Activated T-helper 17 cell treated with anti-CD3 and anti-CD28 coated beads, Interleukin-2, amount 50 U/mL, for 72 hours (primary cell): ENCODE measurements at regions not wholly inside any gene's neighbourhood (a gene's known extent, or its start where the extent isn't known, plus 50 kb on each side); places are given as distances from the start of the nearest gene placed in this dataset.
"Not testable (repeated sequence)": the region's sequence is repeated elsewhere in the genome, so short reads cannot be mapped to it uniquely, and the experiment has no call there.

ENCODE experiments used
- ATAC-seq: fragments of 150-1000 bp; cut with Tn5 transposase; replicated peaks from 2 replicates; pipeline ENCODE4 v1.10.0; 2021; ENCODE audit warnings: mild to moderate bottlenecking, moderate library complexity
- H3K27ac Mint-ChIP-seq: one replicate; pipeline ENCODE4 v1.8.0; 2022; ENCODE audit warnings: mixed read lengths
- H3K27me3 Mint-ChIP-seq: one replicate; pipeline ENCODE4 v1.8.0; 2022; ENCODE audit warnings: mixed read lengths
- H3K36me3 Mint-ChIP-seq: one replicate; pipeline ENCODE4 v1.8.0; 2022; ENCODE audit warnings: low read depth, mild to moderate bottlenecking, mixed read lengths
- H3K4me1 Mint-ChIP-seq: one replicate; pipeline ENCODE4 v1.8.0; 2022; ENCODE audit warnings: mixed read lengths
- H3K4me3 Mint-ChIP-seq: one replicate; pipeline ENCODE4 v1.8.0; 2022; ENCODE audit warnings: mild to moderate bottlenecking, mixed read lengths
- H3K9me3 Mint-ChIP-seq: one replicate; pipeline ENCODE4 v1.8.0; 2022; ENCODE audit warnings: mixed read lengths

DNA sequence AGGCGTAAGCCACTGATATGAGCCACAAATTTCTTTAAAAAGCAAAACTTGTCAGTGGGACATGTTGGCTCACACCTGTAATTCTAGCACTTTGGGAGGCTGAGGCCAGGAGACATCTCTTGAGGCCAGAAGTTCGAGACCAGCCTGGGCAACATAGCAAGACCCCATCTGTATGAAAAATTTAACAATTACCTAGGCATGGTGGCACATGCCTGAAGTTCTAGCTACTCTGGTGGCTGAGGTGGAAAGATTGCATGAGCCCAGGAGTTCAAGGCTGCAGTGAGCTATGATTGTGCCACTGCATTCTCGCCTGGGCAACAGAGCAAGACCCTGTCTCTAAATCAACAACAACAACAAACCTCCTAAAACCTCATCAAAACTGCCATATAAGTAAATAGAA, 147.6 kb upstream of the BARHL2 start:
- H3K9me3 Mint-ChIP-seq, result no peaks in the 10 kb centered on the region
- no peak overlapping the region for H3K27ac Mint-ChIP-seq
- H3K27me3 Mint-ChIP-seq, result no peaks in the 10 kb centered on the region
- H3K4me1 Mint-ChIP-seq, result no peaks in the 10 kb centered on the region
- H3K4me3 Mint-ChIP-seq, result no peak overlapping the region
- H3K36me3 Mint-ChIP-seq, result no peaks in the 10 kb centered on the region
- no peak for ATAC-seq

DNA sequence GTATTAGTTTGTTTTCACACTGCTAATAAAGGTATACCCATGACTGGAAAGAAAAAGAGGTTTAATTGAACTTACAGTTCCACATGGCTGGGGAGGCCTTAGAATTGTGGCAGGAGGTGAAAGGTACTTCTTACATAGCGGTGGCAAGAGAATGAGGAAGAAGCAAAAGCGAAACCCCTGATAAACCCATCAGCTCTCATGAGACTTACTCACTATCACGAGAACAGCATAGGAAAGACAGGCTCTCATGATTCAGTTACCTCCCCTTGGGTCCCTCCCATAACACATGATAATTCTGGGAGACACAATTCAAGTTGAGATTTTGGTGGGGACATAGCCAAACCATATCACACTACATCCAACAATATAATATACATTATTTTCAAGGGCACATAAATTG, 145.7 kb upstream of the BARHL2 start:
- Mint-ChIP-seq H3K4me1 (no peaks in the 10 kb centered on the region), H3K27me3 (peaks cover 3% of the 10 kb centered on the region), H3K4me3 (no peak overlapping the region), H3K36me3 (no peaks in the 10 kb centered on the region), H3K27ac (no peak overlapping the region), H3K9me3 (no peaks in the 10 kb centered on the region)
- no peak for ATAC-seq

DNA sequence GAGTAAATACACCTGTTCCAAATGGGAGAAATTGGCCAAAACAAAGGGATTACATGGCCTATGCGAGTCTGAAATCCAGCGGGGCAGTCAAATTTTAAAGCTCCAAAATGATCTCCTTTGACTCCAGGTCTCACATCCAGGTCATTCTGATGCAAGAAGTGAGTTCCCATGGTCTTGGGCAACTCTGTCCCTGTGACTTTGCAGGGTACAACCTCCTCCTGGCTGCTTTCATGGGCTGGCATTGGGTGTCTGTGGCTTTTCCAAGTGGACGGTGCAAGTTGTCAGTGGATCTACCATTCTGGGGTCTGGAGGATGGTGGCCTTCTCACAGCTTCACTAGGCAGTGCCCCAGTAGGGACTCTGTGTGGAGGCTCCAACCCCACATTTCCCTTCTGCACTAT, 144.3 kb upstream of the BARHL2 start:
- not testable (repeated sequence) for H3K27ac Mint-ChIP-seq, H3K27me3 Mint-ChIP-seq, ATAC-seq, H3K36me3 Mint-ChIP-seq, H3K9me3 Mint-ChIP-seq, H3K4me3 Mint-ChIP-seq, H3K4me1 Mint-ChIP-seq

DNA sequence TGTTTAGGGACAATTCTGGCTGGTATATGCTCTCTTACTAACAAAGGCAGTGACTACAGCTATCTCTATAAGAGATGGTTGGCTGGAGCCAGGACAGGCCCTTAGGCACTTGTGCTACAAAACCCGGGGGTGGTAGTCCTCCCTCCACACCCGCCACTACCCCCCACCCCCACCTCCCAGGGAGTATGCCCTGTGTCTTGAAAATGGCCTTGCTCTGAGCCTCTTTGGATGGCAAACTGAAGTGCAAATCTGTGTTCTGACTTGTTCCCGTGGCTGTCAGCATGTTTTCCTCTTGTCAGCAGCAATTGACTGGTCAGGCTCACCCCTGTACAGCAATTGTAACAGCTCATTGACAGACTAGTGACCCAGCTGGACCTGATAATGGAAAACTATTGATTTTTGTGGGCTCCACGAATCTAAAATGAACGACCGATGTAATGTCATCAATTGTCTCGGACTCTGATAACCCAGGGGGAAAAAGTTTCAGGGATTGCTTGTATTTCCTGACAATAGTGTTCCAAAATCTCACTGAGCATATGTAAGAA, 139.4 kb upstream of the BARHL2 start:
- Mint-ChIP-seq H3K4me1 (no peaks in the 10 kb centered on the region), H3K36me3 (no peaks in the 10 kb centered on the region), H3K9me3 (no peaks in the 10 kb centered on the region), H3K4me3 (no peak overlapping the region), H3K27me3 (peaks cover 15% of the 10 kb centered on the region), H3K27ac (no peak overlapping the region)
- ATAC-seq, result no peak

DNA sequence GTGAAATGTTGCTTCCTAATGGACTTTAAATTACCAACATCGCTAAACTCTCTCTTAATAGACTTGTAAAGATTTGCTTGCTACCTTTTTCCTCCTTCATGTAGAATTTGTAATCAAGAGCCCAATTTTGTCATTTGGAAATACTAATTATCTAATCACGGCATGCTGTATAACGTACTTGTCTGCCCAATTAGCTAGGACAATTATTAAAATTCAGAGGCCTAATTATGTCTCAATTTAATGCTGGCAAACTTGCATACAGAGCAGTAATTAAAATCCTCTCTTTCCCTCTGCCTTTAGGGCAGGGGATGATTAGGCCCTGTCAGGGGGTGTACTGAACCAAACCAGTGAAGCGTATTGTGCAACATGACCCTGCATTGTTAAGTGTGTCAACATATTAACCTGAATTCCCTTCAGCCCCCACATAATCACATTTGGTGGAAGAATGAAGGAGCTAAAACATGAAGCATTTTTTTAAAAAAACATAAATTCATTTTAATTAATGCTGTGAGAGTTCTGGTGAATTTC, 137.4 kb upstream of the BARHL2 start:
- H3K9me3 Mint-ChIP-seq, result no peaks in the 10 kb centered on the region
- no peak for ATAC-seq
- no peaks in the 10 kb centered on the region for H3K36me3 Mint-ChIP-seq
- H3K4me1 Mint-ChIP-seq, result no peaks in the 10 kb centered on the region
- H3K27ac Mint-ChIP-seq, result no peak overlapping the region
- peaks cover 26% of the 10 kb centered on the region for H3K27me3 Mint-ChIP-seq
- H3K4me3 Mint-ChIP-seq, result no peak overlapping the region

DNA sequence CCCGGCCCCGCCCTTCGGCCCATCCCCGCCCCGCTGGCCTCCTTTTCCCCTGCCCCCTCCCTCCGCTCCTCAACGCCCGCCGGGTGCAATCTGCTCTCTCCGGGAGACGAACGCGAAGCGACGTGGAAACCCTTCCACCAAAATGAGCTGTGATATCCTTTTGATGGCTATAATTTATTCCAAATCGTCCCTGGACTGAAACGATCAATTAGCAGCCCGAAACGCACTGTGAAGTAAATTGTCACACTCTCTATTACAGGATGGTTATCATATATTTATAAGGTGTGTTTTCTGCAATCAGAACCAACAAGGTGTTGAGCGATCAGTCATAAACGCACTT, 134.6 kb upstream of the BARHL2 start:
- Mint-ChIP-seq H3K4me3 (peak overlapping the region; percentile 75), H3K27ac (no peak overlapping the region), H3K36me3 (no peaks in the 10 kb centered on the region), H3K27me3 (peaks cover 33% of the 10 kb centered on the region), H3K9me3 (no peaks in the 10 kb centered on the region), H3K4me1 (no peaks in the 10 kb centered on the region)
- no peak for ATAC-seq

DNA sequence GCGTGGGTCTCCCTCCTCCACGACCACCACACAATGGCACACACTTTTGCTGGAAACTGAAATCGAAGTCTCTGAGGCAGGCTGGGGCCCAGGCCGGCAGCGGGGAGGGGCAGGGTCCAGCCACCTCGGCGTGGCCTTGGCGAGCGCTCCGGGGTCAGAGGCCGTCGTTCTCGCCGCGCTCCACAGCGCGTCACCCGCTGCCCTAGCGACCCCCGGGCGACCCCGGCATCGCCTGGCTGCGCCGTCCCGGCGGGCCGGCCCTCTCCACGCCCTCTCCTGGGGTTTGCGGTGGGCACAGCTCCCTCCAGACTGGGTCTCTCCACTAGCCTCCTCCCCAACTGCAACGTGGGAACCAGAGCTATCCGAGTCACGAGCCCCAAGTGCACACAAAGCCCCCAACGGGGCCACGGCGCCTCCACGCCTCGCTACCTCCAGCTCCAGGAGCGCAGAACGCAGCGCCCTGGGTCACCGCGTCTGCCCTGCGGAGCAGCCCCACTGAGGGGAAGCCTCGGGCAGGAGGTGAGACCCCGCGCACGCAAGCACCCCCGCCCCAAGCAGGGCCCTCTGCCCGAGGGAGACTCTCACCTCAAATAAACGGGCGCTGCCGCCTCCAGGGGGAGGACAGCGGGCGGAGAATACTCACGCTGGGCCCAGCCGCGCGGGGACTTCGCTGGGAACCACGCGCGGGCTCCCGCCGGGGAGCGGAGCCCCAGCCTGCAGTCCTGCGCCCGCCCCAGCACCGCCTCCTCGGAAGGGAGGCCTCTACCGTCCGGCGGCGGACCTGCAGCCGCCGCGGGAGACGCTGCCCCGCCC, 134.0 kb upstream of the BARHL2 start:
- H3K4me1 Mint-ChIP-seq, result no peaks in the 10 kb centered on the region
- H3K27me3 Mint-ChIP-seq, result peaks cover 33% of the 10 kb centered on the region
- peak; percentile 98 for ATAC-seq
- H3K9me3 Mint-ChIP-seq, result no peaks in the 10 kb centered on the region
- H3K4me3 Mint-ChIP-seq, result peak overlapping the region; percentile 75
- no peak overlapping the region for H3K27ac Mint-ChIP-seq
- H3K36me3 Mint-ChIP-seq, result no peaks in the 10 kb centered on the region

DNA sequence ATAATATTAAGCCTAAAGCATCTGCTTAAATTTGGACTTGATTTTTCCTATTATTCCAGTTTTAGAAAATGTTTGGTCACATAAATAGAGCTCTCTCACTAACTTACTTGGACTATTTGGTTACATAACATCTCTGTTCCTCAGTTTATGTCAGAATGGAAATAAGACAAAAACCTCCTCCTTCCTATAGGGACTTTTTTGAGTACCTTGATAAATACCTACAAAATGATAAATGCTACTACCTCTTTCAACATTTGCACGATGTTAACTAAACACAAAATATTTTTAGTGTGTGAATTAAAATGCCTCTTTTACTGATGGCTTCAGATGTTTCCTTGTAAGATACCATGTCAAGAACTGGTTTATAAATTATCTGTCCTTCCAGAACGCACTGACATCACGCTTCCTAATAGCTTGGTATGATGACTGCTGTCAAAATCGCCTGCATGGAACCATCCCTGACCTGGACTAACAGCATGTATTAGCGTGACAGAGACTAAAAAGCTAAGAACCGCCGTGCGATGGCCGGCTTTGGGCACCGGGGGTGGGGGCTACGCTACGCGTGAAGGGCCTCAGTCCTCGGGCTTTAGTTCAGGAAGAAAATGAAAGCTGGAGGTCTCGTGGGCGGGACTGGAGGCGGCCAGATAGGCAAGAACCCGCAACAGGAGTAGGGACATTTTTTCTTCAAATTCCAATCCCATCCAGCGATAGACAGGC, 133.2 kb upstream of the BARHL2 start:
- H3K27me3 Mint-ChIP-seq, result peaks cover 33% of the 10 kb centered on the region
- no peaks in the 10 kb centered on the region for H3K4me1 Mint-ChIP-seq
- no peak for ATAC-seq
- no peaks in the 10 kb centered on the region for H3K36me3 Mint-ChIP-seq
- no peaks in the 10 kb centered on the region for H3K9me3 Mint-ChIP-seq
- no peak overlapping the region for H3K27ac Mint-ChIP-seq
- H3K4me3 Mint-ChIP-seq, result peak overlapping the region; percentile 75

DNA sequence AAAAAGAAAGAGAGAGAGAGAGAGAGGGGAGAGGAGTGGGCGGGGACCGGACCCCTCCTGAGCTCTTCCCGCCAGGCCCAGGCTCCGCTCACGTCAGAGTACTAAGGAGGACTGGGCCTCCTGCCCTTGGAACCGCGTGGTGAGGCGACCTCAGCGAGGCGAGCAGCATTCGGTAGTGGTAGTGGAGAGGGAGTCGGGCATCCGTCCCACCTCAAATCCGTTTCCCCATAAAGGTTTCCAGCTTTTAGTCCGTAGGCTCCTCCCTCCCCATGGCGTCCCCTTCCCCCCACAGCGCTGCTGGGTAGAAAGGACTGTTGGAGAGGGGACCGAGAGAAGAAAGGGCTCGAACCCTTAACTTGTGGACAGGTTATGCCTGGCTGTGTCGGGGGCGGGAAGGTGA, 124.4 kb upstream of the BARHL2 start:
- Mint-ChIP-seq H3K27me3 (peaks cover 66% of the 10 kb centered on the region), H3K4me3 (no peak overlapping the region), H3K27ac (no peak overlapping the region), H3K36me3 (no peaks in the 10 kb centered on the region), H3K4me1 (peaks cover 4% of the 10 kb centered on the region), H3K9me3 (no peaks in the 10 kb centered on the region)
- ATAC-seq, result no peak

DNA sequence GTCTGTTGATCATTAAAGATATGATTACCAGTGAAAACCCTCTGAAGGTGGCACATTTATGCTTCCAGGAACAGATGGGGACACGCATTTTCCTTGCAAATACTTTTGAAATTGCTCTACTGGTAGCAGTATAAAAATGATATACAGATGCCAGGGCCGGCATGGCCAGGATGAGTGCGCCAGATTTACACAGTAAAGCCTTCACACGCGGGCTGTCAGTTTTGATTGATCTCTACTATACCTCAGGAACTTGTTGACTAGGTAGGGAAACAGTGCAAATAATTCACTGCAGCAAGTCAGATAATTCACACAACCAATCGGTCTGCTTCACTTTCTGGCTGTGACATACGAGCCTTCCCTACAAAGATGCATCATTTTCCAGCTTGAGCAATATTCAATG, 123.2 kb upstream of the BARHL2 start:
- H3K4me3 Mint-ChIP-seq, result no peak overlapping the region
- peaks cover 70% of the 10 kb centered on the region for H3K27me3 Mint-ChIP-seq
- H3K36me3 Mint-ChIP-seq, result no peaks in the 10 kb centered on the region
- no peak overlapping the region for H3K27ac Mint-ChIP-seq
- no peak for ATAC-seq
- peaks cover 4% of the 10 kb centered on the region for H3K4me1 Mint-ChIP-seq
- H3K9me3 Mint-ChIP-seq, result no peaks in the 10 kb centered on the region

DNA sequence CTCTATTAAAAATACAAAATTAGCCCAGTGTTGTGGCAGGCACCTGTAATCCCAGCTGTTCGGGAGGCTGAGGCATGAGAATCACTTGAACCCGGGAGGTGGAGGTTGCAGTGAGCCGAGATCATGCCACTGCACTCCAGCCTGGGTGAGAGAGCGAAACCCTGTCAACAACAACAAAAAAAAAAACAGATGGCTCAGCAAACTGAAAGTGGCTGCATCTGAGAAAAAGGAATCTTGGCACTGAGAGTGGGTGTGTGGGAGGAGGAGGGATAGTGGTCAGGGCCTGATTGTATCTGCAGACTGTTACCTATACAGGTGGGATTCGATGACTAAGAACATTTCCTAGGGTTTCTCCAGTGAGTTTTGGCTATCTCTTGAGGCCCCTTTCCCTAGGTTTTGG, 122.2 kb upstream of the BARHL2 start:
- Mint-ChIP-seq H3K9me3 (no peaks in the 10 kb centered on the region), H3K36me3 (peaks cover 7% of the 10 kb centered on the region), H3K27me3 (peaks cover 72% of the 10 kb centered on the region), H3K27ac (no peak overlapping the region), H3K4me1 (peaks cover 10% of the 10 kb centered on the region), H3K4me3 (no peak overlapping the region)
- ATAC-seq, result no peak

DNA sequence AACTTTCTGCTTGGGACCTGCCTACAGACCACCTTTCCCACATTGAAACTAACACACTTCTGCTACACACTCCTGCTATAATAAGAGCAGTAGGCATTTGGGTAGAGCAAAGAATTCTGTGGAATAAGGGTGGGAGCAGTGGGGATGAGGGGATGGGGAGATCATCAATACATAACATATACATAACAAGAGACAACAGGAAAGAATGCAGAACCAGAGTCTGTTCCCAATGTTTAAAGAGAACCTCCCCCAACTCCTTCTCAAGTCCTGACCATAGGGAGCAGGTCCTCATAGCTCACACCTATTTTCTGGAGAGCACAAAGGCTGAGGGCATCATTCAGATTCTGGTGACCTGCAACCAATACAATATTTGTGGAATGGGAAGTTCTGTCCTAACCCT, 121.6 kb upstream of the BARHL2 start:
- Mint-ChIP-seq H3K36me3 (peaks cover 7% of the 10 kb centered on the region), H3K27me3 (peaks cover 75% of the 10 kb centered on the region), H3K27ac (no peak overlapping the region)

DNA sequence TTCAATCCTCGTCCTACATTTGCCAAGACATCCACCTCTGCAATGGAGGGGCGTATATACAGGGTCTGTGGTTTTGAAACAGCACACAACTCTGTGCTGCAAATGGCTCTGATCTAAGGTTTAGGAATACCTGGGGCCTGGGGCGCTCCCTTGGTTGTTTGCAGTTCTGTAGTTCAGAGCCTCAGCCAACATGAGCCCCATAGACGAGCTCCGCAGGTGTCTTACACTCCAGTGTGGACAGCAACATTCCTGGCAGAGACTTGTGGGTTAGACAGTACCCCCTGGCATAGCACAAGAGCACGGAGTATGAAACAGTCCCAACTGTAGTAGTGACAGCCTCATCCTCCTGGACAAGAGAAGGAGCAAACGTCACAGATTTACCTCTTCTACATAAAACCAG, 120.3 kb upstream of the BARHL2 start:
- Mint-ChIP-seq H3K27me3 (peaks cover 73% of the 10 kb centered on the region), H3K9me3 (no peaks in the 10 kb centered on the region), H3K4me3 (no peak overlapping the region), H3K36me3 (peaks cover 7% of the 10 kb centered on the region), H3K27ac (no peak overlapping the region), H3K4me1 (peaks cover 10% of the 10 kb centered on the region)
- ATAC-seq, result no peak

More for the DNA sequence above, 121.6 kb upstream of the BARHL2 start:
- no peak overlapping the region for H3K4me3 Mint-ChIP-seq
- no peaks in the 10 kb centered on the region for H3K9me3 Mint-ChIP-seq
- ATAC-seq, result no peak
- peaks cover 10% of the 10 kb centered on the region for H3K4me1 Mint-ChIP-seq

DNA sequence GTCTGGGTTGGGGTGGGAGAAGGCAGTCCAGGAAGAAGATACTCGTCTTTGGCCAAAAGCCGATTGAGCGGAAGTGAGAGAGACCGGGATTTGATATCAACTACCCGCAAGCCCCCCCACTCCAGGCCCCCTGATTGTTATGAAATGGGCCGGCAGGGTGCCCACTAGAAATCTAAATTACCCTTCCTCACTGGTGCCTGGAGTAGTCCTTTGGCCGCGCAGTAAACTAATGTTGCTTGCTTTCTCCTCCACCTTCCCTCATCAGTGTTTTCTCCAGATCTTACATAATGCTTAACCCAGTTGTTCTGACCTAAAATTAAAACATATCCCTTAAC, 119.2 kb upstream of the BARHL2 start:
- no peak for ATAC-seq
- peak overlapping the region; percentile 17 for H3K4me3 Mint-ChIP-seq
- H3K4me1 Mint-ChIP-seq, result peaks cover 10% of the 10 kb centered on the region
- peaks cover 76% of the 10 kb centered on the region for H3K27me3 Mint-ChIP-seq
- H3K27ac Mint-ChIP-seq, result no peak overlapping the region
- peaks cover 7% of the 10 kb centered on the region for H3K36me3 Mint-ChIP-seq
- no peaks in the 10 kb centered on the region for H3K9me3 Mint-ChIP-seq
